GM18505 (cell line): ENCODE measurements at regions not wholly inside any gene's neighbourhood (a gene's known extent, or its start where the extent isn't known, plus 50 kb on each side); places are given as distances from the start of the nearest gene placed in this dataset.

Source experiments
- ATAC-seq: cut with Tn5 transposase; IDR thresholded peaks from one replicate; pipeline ENCODE4 v1.9.1; 2021; ENCODE audit not compliant: unreplicated experiment
- POLR2A ChIP-seq: IDR thresholded peaks from 4 replicates; pipeline ENCODE4 v1.6.1; 2011; ENCODE audit warnings: borderline replicate concordance; ENCODE audit not compliant: insufficient read depth, insufficient read length; ENCODE audit errors: extremely low read depth

DNA sequence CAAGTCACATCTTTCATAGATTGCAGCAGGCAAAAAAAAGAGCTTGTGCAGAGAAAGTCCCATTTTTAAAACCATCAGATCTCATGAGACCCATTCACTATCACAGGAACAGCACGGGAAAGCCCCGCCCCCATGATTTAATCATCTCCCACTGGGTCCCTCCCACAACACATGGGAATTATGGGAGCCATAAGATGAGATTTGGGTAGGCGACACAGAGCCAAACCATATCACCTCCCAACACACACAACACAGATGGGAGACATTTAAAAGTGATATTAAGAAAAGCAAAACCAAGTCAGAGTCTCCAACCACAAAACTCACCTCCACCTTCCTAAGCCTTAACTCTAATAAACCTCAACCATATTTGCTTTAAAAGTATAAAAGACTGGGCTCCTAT, 61.5 kb upstream of the TIAM1 start:
- ATAC-seq: no peak

GRCh38 chr21:31403596-31404333, 59.7 kb upstream of the TIAM1 start:
- ATAC-seq: no peak

More for the DNA sequence above, 61.5 kb upstream of the TIAM1 start:
- no peak for TF ChIP-seq POLR2A

GRCh38 chr21:31399591-31399990, 55.5 kb upstream of the TIAM1 start:
- no peak for ATAC-seq
- TF ChIP-seq POLR2A: no peak

More at GRCh38 chr21:31403596-31404333, 59.7 kb upstream of the TIAM1 start:
- TF ChIP-seq POLR2A: no peak

- no peak for TF ChIP-seq POLR2A
- no peak for ATAC-seq
Observed at GRCh38 chr21:31398574-31398973, 54.5 kb upstream of the TIAM1 start.

- TF ChIP-seq POLR2A: no peak
- no peak for ATAC-seq
Observed at GRCh38 chr21:31397939-31398338, 53.9 kb upstream of the TIAM1 start.

DNA sequence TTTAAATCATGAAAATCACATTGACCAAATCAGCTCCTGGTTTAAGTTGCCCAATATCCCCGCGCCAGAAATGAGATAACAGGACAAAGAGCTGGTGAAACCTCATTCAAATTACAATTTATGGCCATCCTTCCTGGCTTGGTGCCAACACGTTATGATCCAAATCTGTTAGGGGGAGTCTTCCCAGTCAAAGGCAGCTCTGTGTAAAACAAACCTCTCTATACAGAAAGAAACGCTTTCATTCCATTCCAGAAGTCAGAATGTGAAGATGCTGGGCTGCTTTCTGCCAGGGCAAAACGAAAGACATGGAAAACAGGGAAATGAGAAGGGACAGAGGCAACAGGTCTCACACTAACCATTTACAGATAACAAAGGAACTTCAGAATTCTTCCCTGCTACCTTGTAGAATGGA, 53.5 kb upstream of the TIAM1 start:
- ATAC-seq: no peak
- no peak for TF ChIP-seq POLR2A

DNA sequence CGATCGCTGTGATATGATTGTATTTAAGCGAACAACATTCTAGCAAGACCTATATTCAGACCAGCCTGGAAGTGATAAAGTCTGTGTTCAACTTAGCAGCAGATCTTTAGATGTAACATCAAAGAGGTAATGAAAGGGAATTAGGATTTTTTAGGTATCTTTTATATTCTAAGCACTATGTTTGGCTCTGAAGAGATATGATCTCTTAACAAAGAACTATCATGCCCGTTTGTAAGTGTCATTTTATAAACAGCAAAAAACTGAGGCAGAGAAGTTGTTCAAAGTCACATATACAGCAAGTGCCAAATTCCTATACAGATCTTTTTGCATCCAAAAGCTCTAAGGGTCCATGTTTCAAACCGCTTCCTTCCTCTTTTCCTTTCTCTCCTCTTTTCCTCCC, 53.0 kb upstream of the TIAM1 start:
- no peak for ATAC-seq
- no peak for TF ChIP-seq POLR2A

DNA sequence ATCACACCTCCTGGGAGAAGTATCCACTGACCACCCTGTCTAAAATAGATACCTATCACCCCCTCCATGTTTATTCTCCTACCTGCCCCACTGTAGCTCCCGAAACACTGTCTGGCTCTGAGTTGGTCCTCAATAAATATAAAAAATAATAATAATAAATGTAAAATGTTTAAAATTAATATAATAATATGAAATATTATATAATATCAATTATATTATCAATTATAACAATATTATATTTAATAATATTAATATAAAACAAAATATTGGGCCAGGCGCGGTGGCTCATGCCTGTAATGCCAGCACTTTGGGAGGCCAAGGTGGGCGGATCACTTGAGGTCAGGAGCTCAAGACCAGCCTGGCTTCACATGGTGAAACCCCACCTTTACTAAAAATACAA, 52.3 kb upstream of the TIAM1 start:
- TF ChIP-seq POLR2A: no peak
- no peak for ATAC-seq

DNA sequence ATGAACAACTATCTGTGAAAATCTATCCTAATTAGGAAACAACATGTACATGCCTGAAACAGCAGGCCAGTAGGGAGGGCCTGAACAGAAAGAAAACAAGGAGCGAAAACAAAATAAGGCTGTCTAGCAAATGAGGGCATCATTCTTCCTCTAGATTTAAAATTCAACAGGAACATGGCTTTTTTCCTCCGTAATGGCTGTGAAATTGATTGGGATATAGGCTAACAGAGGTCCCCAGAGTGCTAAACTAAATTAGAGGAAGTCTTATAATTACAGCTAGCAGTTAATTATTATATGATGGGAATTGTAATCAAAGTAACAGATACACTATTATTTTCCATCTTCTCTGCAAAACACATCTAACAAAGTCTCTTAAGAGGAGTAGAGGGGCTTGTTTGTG, 51.7 kb upstream of the TIAM1 start:
- TF ChIP-seq POLR2A: no peak
- ATAC-seq: no peak

GRCh38 chr21:31395268-31395667, 51.2 kb upstream of the TIAM1 start:
- ATAC-seq: no peak
- no peak for TF ChIP-seq POLR2A

DNA sequence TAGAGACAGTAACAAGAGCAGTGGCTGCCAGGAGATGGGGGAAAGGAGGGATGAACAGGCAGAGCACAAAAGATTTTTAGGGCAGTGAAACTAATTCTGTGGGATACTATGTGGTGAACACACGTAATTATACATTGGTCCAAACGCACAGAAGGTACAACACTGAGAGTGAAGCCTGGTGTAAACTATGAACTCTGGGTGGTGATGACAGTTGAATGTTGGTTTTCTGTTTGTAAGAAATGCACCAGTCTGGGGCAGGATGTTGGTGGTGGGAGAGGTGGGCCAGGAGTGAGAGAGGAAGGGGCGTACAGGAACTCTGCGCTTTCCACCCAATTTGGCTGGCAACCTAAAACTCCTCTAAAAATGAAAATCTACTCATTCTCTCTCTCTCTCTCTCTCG, 50.2 kb upstream of the TIAM1 start:
- TF ChIP-seq POLR2A: no peak
- ATAC-seq: no peak
